ENCODE measurements at regions not wholly inside any gene's neighbourhood (a gene's known extent, or its start where the extent isn't known, plus 50 kb on each side); places are given as distances from the start of the nearest gene placed in this dataset.

DNA sequence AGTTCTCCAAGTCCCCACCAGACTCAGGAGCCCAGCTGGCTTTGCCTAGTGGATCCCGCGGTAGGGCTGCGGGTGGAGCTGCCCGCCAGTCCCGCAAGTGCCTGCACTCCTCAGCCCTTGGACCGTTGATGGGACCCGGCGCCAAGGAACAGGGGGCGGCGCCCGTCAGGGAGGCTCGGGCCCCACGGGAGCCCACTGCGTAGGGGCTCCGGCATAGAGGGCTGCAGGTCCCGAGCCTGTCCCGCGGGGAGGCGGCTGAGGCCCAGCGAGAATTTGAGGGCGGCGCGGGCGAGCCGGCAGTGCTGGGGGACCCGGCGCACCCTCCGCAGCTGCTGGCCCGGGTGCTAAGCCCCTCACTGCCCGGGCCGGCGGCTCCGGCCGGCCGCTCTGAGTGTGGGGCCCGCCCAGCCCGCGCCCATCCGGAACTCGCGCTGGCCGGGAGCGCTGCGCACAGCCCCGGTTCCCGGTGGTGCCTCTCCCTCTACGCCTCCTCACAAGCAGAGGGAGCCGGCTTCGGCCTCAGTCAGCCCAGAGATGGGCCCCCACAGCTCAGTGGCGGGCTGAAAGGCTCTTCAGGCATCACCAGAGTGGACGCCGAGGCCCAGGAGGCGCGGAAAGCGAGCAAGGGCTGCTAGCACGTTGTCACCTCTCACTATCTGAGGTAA lies 452.4 kb upstream of the LRFN5 start:
- TF ChIP-seq POLR2A (IDR thresholded peaks at IDR 0.05), result no peak
- TF ChIP-seq, protein P1, sequence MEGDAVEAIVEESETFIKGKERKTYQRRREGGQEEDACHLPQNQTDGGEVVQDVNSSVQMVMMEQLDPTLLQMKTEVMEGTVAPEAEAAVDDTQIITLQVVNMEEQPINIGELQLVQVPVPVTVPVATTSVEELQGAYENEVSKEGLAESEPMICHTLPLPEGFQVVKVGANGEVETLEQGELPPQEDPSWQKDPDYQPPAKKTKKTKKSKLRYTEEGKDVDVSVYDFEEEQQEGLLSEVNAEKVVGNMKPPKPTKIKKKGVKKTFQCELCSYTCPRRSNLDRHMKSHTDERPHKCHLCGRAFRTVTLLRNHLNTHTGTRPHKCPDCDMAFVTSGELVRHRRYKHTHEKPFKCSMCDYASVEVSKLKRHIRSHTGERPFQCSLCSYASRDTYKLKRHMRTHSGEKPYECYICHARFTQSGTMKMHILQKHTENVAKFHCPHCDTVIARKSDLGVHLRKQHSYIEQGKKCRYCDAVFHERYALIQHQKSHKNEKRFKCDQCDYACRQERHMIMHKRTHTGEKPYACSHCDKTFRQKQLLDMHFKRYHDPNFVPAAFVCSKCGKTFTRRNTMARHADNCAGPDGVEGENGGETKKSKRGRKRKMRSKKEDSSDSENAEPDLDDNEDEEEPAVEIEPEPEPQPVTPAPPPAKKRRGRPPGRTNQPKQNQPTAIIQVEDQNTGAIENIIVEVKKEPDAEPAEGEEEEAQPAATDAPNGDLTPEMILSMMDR (IDR thresholded peaks at IDR 0.05), result no peak
- TF ChIP-seq POLR2AphosphoS5 (IDR thresholded peaks at IDR 0.05; ENCODE audit: insufficient read depth in 1 of 2, low read depth in 1 of 2), result no peak
